ENCODE measurements at regions not wholly inside any gene's neighbourhood (a gene's known extent, or its start where the extent isn't known, plus 50 kb on each side); places are given as distances from the start of the nearest gene placed in this dataset.

- no peak for DNase-seq (ENCODE audit: low read depth)
Measured at GRCh38 chr13:109363431-109363830, 423.0 kb downstream of the IRS2 start.

DNA sequence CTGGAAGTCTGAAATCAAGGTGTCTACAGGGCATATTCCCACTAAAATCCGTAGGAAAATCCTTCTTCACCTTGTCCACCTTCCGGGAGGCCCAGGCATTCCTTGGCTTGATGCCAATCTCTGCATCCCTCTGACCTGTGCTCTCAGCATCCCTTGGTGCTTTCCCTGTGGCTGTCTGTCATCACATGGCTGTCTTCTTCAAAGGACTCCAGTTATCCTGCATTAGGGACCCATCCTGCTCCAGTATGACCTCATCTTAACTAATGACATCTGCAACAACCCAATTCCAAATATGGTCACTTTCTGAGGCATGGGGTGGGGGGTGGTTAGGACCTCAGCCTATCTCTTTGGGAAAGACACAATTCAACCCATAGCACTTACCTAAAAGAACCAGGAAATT, 423.8 kb downstream of the IRS2 start:
- DNase-seq (ENCODE audit: low read depth) = no peak

GRCh38 chr13:109361562-109362289, 424.7 kb downstream of the IRS2 start:
- DNase-seq (ENCODE audit: low read depth) = no peak

DNA sequence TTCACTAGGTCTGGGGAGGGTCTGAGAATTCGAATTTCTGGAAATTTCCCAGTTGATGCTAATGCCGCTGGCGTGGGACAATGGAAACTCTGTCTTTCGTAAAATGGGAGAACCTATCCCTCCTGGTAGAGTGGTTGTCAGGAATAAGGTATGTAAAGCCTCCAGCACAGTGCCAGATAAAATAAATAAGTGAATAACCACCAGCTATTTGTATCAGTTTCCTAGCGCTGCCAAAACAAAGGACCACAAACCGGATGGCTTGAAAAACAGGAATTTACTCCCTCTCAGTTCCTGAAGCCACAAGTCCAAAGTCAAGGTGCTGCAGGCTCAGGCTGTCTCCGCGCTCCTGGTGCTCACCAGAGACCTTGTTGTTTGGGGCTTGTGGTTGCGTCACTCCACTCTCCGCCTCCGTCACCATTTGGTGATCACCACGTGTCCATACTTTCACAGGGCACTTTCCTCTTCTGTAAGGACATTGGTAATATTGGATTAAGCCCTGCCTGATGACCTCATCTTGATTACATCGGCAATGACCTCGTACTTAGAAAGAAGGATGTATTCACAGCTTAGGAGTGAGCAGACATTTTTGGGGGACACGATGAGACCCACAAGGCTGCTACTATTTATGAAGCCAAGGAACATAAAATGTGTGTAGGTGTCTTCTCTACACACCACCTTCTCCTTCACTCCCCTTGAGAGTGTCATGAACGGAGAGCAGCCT, 428.5 kb downstream of the IRS2 start:
- no peak for DNase-seq (ENCODE audit: low read depth)

DNA sequence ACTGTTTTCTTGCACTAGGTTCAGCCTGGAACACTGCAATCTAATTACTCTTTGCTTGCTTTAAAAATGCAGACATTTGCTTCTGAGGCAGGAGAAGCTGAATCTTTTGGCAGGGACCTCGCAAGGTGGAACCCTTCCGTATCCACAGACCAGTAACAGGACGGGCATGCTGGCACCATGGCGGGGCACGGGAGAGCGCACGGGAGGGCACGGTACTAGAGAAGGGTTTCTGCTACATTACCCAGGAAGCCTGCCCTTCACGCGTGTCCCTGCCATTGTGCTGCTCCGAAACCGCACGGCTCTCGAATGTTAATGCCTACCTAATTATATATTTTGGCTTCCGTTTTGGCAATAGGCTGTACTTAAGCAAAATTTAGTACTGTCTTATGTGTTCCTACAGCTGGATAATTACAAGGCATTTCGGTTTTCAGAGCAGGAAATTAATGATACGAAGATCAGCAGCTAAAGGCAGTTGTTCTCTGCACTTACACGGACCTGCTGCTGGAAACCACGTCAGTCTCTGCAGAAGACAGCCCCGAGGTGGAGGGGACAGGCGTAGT, 430.4 kb downstream of the IRS2 start:
- no peak for DNase-seq (ENCODE audit: low read depth)

DNA sequence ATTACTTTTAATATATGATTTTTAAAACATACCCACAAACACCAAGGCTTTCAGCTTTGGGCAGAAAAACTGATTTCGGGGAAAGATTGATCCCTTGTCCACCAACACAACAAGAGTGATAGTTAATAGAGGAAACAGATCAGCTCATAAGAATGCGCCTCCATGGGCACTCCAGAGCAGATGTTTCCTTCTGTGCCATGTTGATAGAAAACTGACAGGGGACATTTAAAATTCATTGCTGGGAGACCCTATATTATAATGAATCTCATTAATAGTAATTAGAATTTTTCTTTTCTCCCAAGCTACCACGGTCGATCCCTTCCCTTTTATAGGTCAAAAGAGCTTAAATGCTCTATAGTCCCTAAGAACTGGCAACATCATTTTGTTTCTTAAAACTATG, 431.2 kb downstream of the IRS2 start:
- no peak for DNase-seq (ENCODE audit: low read depth)

GRCh38 chr13:109351236-109351635, 435.1 kb downstream of the IRS2 start:
- no peak for DNase-seq (ENCODE audit: low read depth)

- DNase-seq (ENCODE audit: low read depth) = no peak
Measured at GRCh38 chr13:109348519-109349258, 437.7 kb downstream of the IRS2 start.

DNA sequence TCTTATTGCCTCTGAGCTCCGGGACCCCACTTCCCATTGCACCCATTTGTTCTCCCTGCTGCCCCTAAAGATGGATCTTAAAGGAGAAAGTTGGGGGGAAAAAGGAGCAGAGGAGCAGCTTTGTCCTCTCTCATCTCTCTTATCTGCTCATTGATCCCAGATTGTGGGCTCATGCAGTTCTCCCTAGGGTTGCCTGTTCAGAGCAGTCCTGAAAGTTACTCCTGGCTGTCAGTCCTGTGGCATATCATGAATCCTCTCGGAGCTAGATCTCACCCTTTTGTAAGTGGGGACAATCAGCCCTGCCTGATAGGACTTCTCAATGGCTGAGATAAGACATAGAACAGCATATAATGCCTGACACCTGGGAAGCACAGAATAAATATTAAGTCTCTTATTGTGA, 440.3 kb downstream of the IRS2 start:
- no peak for DNase-seq (ENCODE audit: low read depth)

DNA sequence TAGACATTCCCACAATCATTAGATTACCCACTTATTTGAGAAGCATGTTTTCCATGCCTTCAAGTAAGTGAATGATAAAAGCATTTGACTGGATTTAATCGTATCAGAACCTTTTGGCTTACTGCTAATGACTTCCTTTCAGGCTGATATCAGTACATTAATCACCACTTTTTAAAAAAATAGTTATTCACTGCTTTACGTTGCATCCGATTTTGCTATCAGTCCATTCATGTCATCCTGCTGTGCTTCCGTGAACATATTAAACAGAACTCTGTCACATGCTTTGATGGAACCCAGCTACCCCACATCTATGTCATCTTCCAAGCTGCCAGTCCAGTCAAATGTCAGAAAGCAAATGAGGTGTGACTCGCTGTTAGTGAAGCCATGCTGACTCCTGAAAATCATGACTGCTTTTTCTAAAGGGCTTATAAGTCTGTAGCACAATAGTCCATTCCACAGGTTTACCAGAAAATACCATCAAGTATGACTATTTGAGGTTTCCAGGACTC, 440.9 kb downstream of the IRS2 start:
- DNase-seq (ENCODE audit: low read depth) = no peak

DNA sequence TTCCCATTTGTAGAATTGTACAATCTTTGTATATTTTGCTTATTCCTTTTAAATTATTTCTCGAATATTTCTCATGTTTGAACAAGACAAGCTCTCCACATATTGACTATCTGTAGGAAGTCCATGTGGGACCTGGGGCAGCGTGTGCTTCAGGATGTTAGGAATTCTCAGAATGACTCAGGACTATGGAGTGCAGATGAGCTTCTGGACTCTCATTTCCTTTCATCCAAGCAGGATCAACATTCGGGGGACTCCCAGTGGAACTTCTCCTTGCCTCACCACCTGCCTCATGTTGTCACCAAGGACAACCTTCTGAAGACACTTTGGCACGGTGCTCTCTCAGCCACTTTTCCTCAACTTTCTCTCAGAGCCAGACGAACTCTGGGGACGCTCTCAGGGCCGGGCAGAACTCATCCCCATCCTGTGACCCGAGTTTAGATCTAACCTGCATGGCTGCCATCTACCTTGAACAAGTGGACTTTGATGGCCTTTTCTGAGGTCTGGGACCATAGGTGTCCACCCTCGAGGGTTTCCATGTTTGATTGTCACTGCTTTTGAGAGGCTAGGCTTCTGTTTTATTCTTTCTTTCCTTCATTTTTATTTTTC, 441.7 kb downstream of the IRS2 start:
- no peak for DNase-seq (ENCODE audit: low read depth)

- no peak for DNase-seq (ENCODE audit: low read depth)
Measured at GRCh38 chr13:109336730-109337129, 449.7 kb downstream of the IRS2 start.

DNA sequence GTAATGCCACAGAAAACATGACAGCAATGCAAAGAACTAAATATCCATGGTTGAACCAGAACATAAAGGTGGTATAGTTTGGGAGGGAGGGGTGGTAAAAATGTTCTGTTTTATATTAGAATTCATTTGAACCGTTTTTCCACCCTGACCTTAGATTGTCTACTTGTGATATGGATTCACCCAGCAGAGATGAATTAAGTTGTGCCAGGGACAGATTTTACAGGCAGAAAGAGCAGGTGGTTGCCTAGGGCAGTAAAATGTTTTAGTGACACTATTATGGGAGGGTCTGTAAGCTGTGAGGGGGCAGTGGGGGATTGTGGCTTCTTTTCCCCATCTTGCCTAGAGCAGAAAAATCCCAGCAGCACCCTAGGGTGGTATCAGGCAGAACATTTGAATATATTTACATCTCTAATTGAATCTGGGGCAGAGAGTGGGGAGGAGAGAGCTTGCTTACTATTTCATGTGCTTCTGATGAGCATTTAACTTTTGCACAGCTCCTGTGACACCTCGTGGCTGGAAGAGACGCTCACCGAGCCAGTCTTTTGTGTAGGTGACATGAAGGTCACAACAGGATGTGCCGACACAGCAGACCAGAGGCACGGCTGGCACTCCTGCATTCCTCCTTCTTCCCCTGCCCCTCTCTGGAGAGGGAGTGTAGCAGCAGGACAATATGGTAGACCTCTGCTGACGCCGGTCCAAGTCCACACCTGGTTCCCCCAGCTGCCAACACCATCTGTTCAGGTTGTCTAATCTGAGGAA, 452.3 kb downstream of the IRS2 start:
- no peak for DNase-seq (ENCODE audit: low read depth)

DNA sequence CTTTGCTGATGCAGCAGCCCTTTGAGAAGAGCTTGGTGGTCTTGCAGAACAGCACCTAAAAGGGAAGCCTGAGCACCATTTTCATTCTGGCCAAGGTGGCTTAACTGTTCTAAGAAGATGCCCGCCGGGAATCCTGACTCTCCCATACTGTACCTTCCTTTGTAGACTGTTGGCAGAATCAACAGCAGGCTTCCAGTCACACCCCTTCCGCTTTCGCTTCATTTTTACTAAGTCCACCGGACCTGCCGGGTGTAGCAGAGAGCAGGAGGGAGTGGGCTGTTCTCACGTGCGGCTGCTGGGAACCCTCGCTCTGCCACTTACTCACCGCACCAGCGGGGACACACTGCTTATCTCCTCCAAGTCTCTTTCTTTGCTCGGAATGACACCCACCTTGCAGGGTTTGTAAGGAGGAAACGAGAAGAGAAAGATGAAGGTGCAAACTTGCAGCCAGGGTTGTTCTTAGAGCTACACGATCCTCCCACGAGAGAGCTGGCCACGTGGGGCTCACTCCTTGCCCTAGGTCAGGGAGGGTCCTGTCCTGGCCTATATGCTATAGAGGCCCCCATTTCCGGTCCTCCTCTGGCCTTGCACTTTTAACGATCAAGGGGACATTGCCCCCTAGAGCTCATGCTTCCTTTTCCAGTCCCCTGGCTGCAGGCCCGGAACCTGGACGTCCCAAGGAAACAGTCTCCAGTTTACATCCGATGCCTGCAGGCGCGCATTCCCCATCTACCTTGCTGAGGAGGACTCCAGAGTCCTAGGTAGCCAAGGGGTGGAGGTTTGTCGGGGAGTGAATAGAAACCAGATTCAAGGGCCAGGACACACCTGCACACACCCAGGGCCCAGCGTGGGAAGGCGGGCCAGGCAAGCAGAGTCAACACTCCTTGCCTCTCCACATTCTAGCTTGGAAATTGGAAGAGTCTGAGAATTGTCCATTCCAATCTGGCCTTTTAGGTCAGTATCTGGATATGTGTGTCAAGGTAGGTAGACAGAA, 453.6 kb downstream of the IRS2 start:
- no peak for DNase-seq (ENCODE audit: low read depth)

DNA sequence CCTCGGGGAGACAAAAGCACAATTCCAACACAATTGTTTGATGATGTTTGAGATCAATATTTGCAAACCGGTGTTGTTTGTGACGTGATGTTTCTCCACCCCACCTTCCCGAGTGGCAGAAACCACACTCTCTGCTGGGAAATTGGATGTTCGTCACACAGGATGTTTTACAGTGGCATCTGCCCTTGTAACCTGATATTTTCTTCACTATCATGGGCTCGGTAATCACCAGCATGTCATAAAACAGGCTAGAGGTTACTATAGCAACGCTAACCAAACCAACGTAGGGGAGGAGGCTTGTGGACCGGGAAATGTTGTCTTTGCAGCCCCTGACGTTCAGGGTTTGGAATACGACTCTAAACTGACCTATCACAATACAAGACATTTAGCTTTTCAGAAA, 454.5 kb downstream of the IRS2 start:
- no peak for DNase-seq (ENCODE audit: low read depth)

- DNase-seq (ENCODE audit: low read depth) = no peak
Measured at GRCh38 chr13:109331011-109331433, 455.4 kb downstream of the IRS2 start.

- no peak for DNase-seq (ENCODE audit: low read depth)
Measured at GRCh38 chr13:109330123-109330522, 456.3 kb downstream of the IRS2 start.

DNA sequence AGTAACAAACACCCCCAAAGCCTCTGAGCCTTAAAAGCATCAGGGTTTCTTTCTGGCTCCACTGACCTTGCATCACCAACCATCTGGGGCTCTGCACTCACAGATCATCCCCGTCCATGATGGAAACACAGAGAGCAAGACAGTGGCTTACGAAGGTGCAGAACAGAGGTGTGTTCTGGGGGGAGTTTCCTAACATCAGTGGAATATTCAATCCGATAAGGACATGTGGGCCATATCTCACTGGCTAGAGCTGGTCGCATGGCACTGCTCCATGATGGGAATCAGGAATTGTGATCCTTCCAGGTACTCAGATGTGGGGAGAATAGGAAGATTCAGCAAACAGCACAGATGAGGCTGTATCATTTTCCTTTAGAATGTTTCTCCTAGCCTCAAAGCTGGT, 457.2 kb downstream of the IRS2 start:
- DNase-seq (ENCODE audit: low read depth) = no peak

DNA sequence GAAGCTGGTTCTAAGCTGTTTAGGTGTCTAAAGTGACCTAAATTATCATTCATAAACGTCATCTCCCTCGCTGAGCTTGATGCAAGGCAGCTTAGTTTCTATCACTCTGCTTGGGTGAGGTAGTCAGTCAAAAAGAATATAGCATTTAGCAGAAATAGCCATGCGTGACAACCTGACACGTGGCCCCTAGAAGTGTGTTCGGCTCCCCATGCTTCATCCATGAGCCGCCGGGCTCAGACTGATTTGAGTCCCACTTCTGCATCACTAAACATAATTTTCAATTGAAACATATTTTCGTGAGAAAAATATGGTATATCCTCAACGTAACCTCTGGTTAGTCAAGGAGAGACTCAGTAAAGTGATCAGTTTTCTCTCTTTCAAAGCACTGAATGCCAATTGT, 459.8 kb downstream of the IRS2 start:
- no peak for DNase-seq (ENCODE audit: low read depth)

DNA sequence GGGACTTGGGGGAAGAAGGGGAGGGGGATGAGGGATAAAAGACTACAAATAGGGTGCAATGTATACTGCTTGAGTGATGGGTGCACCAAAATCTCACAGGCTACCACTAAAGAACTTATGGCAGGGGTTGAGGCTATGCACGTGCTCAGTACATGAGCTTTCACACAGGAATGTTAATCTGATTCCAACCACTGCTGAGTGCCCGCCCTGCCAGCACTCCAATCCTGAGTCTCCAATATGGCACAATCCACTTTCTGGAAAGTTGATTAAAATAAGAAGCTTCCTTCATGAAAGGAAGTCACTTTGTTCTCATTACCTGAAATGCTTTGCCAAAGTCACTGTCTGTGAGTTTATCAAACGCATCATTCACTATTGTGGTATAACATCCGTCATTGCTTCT, 463.0 kb downstream of the IRS2 start:
- DNase-seq (ENCODE audit: low read depth) = no peak
